HFFc6 (cell line): ENCODE measurements at regions not wholly inside any gene's neighbourhood (a gene's known extent, or its start where the extent isn't known, plus 50 kb on each side); places are given as distances from the start of the nearest gene placed in this dataset.

Experiments used
- DNase-seq: peaks from one replicate; pipeline ENCODE4 v3.0.0-alpha.2; 2018
- H3K27ac Mint-ChIP-seq: 2 replicates; pipeline ENCODE4 v1.8.0; 2020; ENCODE audit warnings: mild to moderate bottlenecking, mixed read lengths
- H3K27me3 Mint-ChIP-seq: 2 replicates; pipeline ENCODE4 v1.8.0; 2021; ENCODE audit warnings: mild to moderate bottlenecking, moderate library complexity, mixed read lengths; ENCODE audit not compliant: insufficient read depth
- H3K36me3 Mint-ChIP-seq: 2 replicates; pipeline ENCODE4 v1.8.0; 2021; ENCODE audit warnings: low read depth, mixed read lengths
- H3K4me1 Mint-ChIP-seq: 2 replicates; pipeline ENCODE4 v1.8.0; 2020; ENCODE audit warnings: low read depth, mixed read lengths
- H3K4me3 Mint-ChIP-seq: 2 replicates; pipeline ENCODE4 v1.8.0; 2020; ENCODE audit warnings: mild to moderate bottlenecking, moderate library complexity, mixed read lengths
- H3K9me3 Mint-ChIP-seq: 2 replicates; pipeline ENCODE4 v1.8.0; 2020; ENCODE audit warnings: mild to moderate bottlenecking, mixed read lengths
- TF ChIP-seq, protein P1 (sequence below): fragments of 200-600 bp; sonication (generic); IDR thresholded peaks from 2 replicates; pipeline ENCODE4 v1.5.0; 2021; ENCODE audit warnings: antibody characterized with exemption, mild to moderate bottlenecking

DNA sequence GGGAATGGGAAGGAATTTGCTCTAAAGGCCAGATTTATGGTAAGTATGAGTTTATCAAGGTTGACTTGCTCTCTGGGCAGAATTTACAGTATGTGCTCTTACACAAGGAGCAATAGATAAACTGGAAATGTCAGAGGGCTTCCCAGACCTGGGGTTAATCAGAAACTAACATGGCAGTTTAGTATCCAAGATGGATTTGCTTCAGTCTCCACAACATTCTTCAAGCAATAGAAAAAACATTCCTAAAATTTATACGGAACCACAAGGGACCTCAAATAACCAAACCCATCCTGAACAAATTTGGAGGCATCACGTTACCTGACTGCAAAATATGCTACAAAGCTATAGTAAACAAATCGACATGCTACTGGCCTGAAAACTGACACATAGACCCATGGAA, 606.7 kb upstream of the CHRM3 start:
- Mint-ChIP-seq H3K9me3 (no peaks in the 10 kb centered on the region), H3K27ac (peak overlapping the region; percentile 4; the same call in 1 of the 2 replicates), H3K36me3 (peaks cover 8% of the 10 kb centered on the region; the same call in 1 of the 2 replicates), H3K4me1 (peaks cover 69% of the 10 kb centered on the region), H3K4me3 (no peak overlapping the region), H3K27me3 (no peaks in the 10 kb centered on the region; the same call in 1 of the 2 replicates)
- TF ChIP-seq, protein P1, sequence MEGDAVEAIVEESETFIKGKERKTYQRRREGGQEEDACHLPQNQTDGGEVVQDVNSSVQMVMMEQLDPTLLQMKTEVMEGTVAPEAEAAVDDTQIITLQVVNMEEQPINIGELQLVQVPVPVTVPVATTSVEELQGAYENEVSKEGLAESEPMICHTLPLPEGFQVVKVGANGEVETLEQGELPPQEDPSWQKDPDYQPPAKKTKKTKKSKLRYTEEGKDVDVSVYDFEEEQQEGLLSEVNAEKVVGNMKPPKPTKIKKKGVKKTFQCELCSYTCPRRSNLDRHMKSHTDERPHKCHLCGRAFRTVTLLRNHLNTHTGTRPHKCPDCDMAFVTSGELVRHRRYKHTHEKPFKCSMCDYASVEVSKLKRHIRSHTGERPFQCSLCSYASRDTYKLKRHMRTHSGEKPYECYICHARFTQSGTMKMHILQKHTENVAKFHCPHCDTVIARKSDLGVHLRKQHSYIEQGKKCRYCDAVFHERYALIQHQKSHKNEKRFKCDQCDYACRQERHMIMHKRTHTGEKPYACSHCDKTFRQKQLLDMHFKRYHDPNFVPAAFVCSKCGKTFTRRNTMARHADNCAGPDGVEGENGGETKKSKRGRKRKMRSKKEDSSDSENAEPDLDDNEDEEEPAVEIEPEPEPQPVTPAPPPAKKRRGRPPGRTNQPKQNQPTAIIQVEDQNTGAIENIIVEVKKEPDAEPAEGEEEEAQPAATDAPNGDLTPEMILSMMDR: no peak
- no peak for DNase-seq

DNA sequence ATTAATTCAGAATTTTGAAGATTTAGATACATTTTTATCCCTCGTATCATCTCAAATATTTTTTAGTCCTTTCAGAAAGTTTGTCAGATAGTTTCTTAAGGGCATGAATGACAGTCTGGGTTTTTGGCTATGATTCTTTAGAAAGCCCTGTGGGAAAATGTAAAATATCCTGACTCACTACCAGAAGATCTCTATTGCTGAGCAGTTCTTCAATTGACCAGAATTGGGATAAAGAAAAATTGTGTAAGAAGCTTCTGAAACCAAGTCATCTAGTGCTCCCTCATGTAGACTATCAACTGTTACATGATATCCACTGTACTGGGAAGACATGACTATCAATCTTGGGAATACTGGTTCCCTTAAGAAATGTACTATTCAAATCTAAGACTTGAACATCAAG, 608.3 kb upstream of the CHRM3 start:
- H3K27ac Mint-ChIP-seq: peak overlapping the region; percentile 91
- TF ChIP-seq, protein P1: no peak
- H3K9me3 Mint-ChIP-seq: no peaks in the 10 kb centered on the region
- H3K4me1 Mint-ChIP-seq: peaks cover 74% of the 10 kb centered on the region
- peak overlapping the region; percentile 51 for H3K4me3 Mint-ChIP-seq
- peaks cover 8% of the 10 kb centered on the region; the same call in 1 of the 2 replicates for H3K36me3 Mint-ChIP-seq
- H3K27me3 Mint-ChIP-seq: no peaks in the 10 kb centered on the region; the same call in 1 of the 2 replicates
- DNase-seq: peak; percentile 25

DNA sequence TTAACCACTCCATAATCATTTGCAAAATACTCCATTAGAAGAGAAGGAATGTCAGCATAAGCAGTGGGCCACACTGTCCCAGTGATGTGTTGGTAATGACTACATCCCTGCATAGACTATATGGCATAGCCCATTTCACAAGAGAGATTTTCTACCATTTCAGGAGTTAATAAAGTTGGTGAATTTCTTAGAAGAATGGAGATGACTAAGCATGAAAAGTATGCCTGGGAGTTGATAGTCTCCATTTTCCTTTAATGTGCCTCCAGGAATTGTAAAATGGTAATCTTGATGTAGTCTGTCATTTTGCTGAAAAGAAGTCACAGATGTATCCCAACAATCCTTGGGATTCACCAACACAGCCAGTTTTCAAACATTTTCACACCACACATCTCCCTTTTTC, 608.8 kb upstream of the CHRM3 start:
- TF ChIP-seq, protein P1: no peak
- peak; percentile 61 for DNase-seq
- Mint-ChIP-seq H3K4me1 (peaks cover 74% of the 10 kb centered on the region), H3K9me3 (no peaks in the 10 kb centered on the region), H3K27me3 (no peaks in the 10 kb centered on the region; the same call in 1 of the 2 replicates), H3K36me3 (peaks cover 8% of the 10 kb centered on the region; the same call in 1 of the 2 replicates), H3K4me3 (peak overlapping the region; percentile 51), H3K27ac (peak overlapping the region; percentile 91)

DNA sequence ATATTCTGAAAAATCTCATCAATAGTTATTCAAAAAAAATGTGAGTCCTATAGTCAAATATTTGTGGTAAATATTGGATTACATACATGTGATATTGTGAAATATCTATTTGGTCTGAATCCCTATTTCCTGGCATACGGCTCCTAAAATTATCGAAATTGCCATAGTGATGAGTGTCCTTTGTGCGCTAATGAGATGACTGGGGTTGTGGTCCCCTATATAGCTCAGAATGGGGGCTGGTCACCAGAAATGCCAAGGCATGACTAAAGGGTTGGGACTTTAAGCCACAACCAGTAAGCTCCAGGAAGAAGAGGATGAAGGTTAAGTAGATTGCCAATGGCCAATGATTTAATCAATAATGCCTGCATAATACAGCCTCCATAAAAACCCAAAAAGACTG, 610.2 kb upstream of the CHRM3 start:
- TF ChIP-seq, protein P1: no peak
- Mint-ChIP-seq H3K27ac (no peak overlapping the region), H3K9me3 (no peaks in the 10 kb centered on the region), H3K4me3 (peak overlapping the region; percentile 17; the same call in 1 of the 2 replicates), H3K36me3 (peaks cover 4% of the 10 kb centered on the region; the same call in 1 of the 2 replicates), H3K4me1 (peaks cover 75% of the 10 kb centered on the region), H3K27me3 (no peaks in the 10 kb centered on the region)
- DNase-seq: no peak

DNA sequence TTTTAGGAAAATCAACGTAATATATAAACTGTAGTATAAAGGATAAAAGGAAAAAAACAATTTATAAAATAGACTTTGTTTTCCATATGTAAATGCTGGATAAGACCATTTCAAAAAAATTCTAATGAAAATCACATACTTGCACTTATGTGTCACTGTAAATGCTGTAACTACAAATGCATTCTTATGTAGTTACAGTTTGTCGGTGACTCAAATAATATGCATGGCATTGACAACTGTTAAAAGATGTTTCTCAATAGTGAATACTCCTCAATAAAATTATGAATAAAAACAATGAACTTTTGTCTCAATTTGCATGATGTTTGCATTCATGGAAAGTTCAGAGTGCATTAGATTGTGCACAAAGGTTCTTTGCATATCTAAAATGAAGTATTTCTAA, 614.0 kb upstream of the CHRM3 start:
- H3K4me1 Mint-ChIP-seq: peaks cover 62% of the 10 kb centered on the region
- no peak overlapping the region for H3K27ac Mint-ChIP-seq
- peaks cover 4% of the 10 kb centered on the region; the same call in 1 of the 2 replicates for H3K9me3 Mint-ChIP-seq
- no peaks in the 10 kb centered on the region for H3K27me3 Mint-ChIP-seq
- no peaks in the 10 kb centered on the region for H3K36me3 Mint-ChIP-seq
- TF ChIP-seq, protein P1: no peak
- no peak overlapping the region; the same call in 1 of the 2 replicates for H3K4me3 Mint-ChIP-seq
- peak; percentile 51 for DNase-seq
